Activated T-cell treated with anti-CD3 and anti-CD28 coated beads for 1 hour (primary cell): ENCODE measurements at regions not wholly inside any gene's neighbourhood (a gene's known extent, or its start where the extent isn't known, plus 50 kb on each side); places are given as distances from the start of the nearest gene placed in this dataset.

Source experiments
- DNase-seq: peaks from one replicate; pipeline ENCODE4 v3.0.0-alpha.2; 2020; ENCODE audit warnings: low read depth

DNA sequence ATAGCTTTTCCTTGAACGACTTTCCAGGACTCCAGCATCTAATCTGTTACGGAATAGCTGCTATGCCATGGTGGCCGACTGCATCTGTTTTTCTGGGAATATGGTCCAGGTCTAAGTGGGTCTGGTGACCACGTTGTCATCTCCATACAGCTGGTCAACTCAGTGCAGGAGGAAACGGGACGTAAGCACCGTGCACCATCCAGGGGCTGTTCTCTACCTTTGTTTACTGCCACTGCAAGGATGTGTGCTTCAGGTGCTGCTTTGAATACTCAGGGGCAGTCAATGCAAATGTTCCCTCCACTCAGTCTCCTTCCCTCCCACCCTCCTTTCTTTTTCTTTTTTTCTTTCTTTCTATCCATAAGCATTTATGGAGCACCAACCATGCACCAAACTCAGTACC, 648.2 kb downstream of the VRK1 start:
- no peak for DNase-seq

DNA sequence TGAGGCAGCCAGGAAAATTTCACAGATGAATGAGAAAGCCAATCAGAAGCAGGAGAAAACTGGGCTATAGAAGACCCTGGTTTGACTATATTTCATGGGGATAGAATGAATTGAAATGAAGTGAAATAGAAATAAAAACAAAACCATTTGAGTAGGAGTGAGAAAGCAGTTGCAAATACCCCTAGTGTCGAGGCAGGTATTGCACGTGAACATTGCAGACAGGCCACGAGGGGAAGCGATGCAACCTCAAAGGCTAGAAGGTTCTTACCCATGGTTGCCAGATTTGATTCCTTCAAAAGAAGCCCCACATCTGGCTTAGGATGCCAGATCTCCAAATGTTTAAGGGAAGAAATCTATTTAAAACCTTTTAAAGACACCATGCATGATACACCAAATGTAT, 648.9 kb downstream of the VRK1 start:
- no peak for DNase-seq

DNA sequence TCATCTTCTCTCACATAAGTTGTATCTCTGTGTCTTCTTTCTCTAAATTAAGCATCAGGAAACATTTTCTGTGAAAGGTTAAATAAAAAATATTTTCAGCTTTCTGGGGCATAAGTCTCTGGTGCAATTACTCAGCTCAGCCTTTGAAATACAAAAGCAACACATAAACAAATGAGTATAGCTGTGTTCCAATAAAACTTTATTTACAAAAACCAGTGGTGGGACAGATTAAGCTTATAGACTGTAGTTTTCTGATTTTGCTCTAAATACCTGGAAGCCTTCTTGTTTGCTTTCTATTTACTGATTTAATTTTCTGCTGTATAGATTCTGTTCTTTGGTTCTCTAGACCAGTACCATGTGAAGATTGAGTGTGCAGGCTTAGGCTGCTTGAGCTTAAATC, 655.1 kb downstream of the VRK1 start:
- DNase-seq: no peak

DNA sequence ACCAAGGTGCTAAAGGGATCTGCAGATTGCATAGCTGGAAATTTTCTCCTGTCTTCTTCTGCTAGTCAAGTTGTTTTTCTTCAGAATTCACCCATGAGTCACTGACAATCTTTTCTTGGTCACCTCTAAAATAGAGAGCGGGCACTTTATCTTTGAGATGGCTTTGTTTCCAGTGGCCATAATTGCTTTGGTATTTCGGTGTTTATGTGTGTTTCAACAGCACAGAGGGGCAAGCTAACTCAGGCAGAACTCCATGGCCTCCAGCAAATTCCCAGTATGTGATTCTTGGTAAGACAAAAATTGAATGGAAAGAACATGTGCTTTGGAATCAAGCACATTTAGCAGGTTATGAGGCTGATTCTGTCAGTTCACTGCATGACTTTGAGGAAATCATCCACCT, 656.8 kb downstream of the VRK1 start:
- DNase-seq: no peak

DNA sequence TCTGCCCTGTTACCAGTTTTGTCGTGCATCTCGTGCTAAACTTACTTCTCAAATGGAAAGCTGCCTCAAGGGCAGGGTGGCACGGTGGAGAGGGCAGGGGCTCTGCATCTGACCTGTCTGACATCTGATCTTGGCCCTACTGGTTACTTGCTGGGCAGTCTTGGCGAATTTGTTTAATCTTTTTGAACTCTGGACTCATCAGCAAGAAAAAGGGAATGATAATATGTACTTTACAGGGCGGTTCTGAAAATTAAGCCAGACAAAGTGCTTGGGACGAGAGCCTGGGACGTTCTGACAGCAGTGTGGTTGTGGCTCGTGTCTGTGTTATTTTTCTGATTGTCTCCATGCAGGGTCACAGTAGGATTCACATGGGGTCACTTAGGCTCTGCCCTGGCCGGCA, 659.3 kb downstream of the VRK1 start:
- DNase-seq: no peak

DNA sequence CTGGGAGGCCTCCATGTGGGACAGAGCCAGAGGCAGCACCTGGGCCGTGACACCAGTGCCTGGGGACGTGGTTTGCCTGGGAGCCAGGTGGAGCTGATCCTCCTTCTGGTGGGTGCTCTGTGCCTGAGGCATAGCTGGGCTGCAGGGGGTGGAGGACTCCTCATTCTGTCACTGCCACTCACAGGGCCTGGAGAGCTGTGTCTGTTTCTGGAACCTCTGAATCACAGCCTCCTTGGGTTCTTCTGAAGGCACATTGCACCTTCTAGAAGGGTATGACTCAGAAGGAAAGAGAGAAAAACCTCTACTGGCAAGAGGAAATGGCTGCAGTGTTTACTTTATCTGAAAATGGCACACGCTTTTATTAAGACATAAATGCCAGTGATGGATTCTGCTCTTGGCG, 659.8 kb downstream of the VRK1 start:
- DNase-seq: peak; percentile 48

DNA sequence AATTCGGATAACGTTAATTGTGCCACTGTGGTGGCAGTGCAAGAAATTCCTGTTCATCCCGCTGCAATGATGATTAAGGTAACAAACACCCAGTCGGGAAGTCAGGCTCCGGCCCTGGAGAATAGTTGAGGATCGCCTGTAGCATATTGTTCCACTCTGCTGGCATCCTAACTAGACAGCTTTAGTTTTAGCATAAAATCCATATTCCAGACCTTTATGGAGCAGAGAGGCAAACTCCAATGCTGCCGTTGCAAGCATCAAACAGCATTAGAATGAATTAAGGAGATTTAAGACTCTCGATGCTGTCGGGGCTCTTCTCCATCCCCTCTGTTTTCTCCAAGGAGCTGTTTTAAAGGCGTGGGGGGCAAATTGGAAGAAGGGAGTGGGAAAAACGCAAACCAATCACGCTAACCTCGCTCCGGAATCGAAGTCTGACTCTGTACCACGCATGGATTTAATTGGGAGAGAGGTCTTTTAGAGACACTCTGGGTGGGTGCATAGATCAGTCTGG, 660.4 kb downstream of the VRK1 start:
- DNase-seq: no peak

DNA sequence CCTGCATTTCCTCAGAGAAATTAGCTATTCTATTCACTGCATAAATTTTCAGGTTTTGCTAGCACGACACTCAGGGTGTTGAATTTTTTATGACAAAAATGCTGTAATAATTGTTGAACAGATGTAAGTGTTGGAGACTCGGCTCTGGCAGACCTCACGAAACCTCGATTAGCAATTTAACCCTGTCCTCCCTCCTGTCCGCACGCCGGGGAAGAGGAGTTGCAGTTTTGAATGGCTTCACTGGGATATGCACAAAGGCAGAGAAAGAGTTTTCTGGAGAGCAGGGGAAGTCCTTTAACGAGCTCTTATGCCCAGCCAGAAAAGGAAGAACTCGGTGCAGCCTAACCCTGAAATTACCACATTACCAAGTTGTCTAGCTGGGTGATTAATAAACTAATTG, 661.1 kb downstream of the VRK1 start:
- no peak for DNase-seq

DNA sequence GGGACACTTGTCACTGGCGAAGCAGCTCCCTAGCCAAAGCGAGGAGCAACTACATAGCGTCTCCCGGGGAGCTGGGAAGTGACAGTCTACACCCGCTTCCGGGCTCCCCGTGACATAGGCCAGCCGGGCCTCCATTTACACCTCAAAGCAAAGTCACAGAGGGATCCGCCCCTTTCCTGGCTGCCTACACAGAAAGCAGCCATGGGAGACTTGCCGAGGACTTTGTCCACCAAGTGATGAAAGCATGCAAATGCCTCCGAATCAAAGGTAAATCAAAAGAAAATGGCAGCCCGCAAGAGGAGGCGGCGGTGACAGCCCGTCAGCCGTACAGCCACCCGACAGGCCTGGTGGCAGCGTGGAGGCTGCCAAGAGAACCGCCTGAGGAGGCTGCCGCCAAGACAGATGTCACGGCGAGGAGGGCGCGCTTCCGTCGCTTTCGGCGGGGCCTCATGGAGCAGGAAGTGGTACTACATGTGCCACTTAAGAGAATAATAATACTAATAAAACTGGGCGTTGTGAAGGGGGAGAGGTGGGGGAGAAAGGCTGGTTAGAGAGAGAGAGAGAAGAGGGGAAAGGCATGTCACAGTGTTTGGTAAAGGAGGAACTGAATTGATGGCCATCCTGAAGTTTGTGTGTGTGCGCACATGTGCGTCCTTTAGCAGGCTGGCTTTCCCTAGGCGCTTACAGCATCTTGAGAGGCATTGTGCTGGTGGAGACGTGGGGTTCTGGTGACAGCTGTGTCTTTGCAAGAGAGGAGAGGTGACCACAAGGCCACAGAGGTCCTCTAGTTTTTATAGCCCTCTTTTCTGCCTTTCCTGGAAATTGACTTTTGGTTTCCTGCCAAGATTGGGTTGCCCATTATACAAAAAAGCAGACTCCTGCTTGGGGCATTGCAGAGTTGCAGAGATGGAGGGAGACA, 661.7 kb downstream of the VRK1 start:
- DNase-seq: peak; percentile 69

DNA sequence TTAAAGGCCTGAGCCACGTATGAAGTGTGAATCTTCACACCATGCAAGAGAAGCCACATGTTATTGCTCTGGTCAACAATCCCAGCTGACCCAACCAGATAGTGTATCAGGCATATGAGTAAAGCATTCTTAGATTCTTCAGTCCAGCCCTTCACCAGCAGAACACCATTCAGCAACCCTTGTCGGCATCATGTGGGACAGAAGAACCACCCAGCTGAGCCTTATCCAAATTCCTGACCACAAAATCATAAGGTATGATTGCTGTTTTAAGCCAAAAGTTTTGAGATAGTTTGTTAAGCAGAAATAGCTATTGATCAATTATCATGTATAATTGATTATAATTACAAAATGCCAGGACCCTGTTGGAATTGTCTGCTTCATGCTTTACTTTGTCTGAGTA, 664.9 kb downstream of the VRK1 start:
- DNase-seq: no peak

DNA sequence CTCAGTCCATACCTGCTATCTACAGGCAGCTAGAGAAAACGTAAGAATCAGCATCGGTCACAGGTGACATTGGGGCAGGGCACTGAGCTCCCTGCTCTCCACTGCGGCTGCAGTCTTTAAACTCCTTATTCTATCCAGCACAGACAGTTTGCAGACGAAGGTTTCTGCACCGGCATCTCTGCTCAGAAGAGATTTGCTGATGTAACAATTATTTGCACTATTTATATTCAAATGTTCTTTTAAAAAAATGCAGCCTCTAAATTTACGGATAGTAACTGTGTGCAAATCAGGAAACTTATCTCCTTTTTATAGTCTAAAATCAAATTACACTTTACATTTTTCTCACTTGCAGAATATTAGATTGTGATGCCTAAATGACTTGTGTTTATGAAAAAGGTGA, 671.0 kb downstream of the VRK1 start:
- no peak for DNase-seq

DNA sequence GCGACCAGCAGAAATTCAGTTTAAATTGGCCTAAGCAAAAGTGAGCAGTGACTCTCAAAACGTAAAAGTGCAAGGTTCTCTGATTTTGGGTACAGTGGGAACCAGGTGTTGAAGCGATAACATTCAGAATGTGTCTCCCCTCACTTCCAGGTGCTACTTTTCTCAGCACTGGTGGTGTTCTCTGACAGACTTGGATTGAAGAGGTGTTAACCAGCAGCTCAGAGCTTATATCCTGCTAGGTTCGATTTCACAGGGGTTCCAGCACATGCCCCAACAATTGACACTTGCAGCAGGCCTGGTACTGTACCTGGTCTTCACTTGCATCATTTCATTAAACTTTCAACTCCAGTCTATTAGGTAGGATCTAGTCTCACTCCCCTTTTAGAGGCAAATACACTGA, 680.2 kb downstream of the VRK1 start:
- DNase-seq: no peak

DNA sequence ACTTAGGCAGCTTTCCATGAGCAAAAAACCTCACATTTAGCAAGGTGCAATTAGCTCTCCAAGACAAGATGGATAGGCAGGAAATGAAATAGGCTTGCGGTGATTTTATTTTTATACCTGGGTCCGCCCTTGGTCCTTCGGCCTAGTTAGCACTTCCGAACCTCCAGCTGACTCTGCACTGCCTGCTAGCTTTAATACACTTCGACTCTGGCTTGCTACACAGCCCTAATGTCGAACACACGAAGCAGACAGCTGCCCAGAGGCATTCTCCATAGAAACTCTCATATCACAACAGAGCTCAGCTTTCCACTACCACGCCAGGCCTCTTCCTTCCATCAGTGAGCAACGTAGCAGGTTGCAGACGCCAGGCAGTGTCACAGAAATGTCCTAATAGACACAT, 688.0 kb downstream of the VRK1 start:
- DNase-seq: no peak

DNA sequence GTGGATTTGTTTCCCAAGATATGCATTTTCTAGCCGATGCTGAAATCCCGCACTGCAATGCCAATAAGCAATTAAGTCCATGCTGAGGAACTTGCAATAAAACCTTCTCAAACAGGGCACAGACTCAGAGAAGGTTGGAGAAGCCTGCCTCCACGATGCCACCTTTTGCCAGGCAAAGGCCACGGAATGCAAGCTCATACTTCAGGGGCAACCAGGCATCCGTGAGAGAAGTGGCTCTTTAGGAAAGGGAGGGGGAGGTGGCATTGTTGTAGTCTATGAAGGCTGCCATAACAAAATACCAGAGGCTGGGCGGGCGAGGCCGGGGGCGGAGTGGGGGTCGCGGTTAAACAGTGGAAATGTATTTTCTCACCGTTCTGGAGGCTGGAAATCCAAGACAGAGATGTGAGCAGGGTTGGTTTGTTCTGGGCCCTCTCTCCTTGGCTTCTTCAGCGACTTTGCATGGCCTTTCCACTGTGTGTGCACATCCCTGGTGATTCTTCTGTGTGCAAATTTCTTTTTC, 689.5 kb downstream of the VRK1 start:
- no peak for DNase-seq

DNA sequence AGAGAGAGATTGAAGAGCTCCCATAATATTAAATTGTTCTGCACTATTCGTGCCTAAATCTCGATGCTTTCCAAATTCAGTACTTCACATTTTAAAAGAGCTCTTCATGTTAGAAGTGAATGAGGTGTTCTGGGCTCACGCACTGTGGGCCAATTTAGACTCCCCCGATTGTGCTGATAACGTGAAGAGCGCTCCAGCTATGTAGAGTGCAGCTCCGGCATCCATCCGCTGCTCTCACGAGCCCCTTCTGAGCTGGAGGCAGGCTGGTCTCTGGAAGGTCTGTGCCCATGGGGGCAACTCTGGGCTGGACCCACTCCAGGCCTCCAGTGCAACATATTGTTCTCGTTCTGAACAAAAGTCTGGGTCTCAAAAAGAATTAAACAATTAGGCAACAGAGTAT, 692.6 kb downstream of the VRK1 start:
- no peak for DNase-seq

DNA sequence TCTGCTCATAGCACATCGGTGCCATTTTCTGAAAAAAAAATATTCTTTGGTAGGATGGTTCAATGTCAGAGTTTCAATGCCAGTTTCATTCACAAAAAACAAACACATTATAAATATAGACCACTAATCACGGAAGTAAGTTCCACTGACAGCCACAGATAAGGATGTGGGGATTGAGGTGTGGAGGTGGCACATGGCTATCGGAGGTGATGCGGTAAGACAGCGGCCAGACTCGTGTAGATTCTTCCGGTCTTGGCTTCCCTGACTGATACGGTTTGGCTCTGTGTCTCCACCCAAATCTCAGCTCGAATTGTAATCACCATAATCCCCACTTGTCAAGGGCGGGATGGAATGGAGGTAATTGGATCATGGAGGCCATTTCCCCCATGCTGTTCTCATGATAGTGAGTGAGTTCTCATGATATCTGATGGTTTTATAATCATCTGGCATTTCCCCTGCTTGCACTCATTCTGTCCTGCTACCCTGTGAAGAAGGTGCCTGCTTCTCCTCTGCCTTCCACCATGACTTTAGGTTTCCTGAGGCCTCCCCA, 693.4 kb downstream of the VRK1 start:
- DNase-seq: no peak

DNA sequence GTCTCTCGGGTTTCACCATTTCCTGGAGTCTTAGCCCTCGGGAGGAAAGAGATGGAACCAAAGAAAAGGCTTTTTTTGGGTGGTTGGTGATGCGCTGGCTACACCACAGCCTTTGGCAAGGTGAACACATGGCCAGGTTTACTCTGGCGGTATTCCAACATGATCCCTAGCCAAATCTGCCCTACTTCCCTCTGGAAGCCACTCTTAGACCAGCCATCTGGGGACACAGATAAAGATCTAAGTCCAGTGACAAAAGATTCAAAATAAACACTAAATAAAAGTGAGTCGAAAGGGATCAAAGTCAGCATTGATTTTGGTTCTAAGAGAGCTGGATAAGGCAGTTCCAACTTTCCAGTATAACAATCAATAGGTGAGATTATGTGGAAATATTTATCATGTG, 694.5 kb downstream of the VRK1 start:
- DNase-seq: no peak

DNA sequence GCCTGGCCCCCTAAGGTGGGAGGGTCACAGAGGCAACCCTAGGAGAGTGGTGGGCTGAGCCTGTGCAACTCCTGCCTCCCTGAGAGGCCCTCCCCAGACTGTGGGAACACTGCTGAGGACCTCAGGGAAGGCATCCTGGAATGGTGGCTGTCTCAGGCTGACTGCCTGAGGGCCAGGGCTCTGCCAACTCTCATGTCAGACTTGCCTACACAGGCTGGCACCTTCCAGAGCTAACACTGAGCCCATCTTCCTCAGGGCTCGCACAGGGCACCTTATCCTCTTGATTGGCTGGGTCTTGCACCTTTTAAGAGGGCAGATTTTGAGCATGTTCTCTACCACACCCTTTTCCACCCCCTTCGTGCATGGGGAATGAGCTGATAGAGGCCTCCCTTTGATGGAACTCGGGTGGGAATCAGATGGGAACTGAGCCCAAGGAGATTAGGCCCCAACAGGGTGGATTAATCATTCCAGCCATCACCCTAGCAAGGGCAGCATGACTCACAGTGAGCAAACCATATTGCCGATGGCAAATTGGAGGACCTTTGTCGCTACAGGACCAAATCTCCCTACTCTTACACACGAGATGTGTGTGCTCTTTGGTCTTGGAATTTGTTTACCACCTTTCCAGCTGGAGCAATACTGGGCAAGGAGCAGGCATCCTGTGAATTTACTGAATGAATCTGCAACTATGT, 702.8 kb downstream of the VRK1 start:
- no peak for DNase-seq

DNA sequence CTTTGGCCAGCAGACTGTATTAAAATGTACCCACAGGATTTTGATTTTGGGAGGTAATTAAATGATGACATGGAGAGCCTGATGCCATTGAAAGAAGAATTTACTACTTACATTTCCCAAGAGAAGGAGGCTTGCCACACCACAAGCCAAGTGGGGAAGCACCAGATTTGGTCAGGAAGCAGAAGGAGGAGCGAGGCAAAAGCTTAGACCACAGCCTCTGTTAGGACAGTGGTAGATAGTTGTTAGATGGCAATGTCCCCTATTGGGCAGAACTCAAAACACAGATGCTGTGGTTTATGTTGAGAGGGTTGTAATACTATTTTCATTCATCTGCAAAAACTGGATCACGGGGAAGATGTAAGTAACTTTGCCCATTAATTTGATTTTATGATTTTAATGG, 709.4 kb downstream of the VRK1 start:
- DNase-seq: no peak

DNA sequence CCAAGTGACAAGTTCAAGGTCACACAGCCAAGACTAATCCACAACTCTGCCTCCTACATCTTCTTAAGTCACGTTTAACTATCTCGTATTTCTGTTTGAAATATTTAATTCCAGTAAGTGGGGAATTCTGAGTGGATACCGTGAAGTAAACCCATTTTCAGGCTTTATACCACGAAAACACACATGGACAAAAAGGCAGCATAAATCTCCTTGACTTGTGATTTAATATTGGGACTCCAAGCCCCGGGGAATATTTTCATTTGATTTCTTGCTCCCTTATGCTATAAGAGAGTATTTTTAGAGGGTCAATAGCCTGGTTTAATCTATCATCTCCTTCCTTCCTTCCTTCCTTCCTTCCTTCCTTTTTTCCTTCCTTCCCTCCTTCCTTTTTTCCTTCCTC, 716.7 kb downstream of the VRK1 start:
- no peak for DNase-seq

DNA sequence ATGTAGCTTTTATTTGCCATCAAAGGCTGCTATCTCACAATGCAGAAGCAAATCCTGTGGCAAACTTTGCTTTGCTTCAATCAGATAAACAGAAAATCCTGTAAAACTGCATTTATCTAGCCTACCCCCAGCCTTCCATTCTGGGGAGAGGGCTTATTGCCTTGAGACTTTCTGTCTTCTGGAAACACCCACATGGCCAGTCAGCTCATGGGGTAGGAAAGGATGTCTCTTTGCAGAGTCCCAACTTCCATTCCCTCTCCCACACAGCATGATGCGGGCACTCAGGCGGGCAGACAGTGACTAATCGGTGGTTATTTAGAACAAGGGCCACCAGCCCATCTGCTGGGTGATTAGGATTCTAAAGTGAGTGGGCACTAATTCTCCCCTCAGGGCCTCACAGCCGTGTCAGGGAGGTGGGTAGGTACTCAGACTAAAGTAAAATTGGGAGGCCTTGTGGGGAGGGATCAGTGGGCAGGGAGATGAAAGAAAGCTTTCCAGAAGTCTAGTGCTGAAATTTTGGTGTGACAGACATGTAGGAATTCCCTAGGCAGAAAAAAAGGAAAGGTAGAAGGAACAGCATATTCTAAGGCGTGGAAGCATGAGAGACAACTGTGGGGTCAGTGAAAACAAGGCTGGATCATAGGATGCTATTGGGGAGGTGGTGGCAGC, 720.5 kb downstream of the VRK1 start:
- DNase-seq: no peak

DNA sequence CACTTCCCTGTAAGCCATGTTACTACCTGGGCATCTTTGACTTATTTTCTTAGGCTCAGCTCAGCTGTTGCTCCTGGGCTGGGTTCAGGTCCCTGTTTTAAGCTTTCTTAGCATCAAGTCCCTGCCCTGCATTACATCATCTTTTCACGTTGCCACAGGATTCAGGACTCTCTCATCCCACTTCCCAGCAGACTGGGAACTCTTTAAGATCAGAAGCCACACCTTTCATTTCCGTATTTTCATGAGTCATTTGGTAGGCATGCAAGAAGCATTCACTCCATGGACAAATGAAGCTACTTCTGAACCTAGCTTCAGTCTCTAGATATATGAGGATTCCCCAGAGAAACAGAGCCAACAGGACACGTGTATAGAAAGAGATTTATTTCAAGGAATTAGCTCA, 726.8 kb downstream of the VRK1 start:
- DNase-seq: no peak
